ENCODE measurements at regions not wholly inside any gene's neighbourhood (a gene's known extent, or its start where the extent isn't known, plus 50 kb on each side); places are given as distances from the start of the nearest gene placed in this dataset.

DNA sequence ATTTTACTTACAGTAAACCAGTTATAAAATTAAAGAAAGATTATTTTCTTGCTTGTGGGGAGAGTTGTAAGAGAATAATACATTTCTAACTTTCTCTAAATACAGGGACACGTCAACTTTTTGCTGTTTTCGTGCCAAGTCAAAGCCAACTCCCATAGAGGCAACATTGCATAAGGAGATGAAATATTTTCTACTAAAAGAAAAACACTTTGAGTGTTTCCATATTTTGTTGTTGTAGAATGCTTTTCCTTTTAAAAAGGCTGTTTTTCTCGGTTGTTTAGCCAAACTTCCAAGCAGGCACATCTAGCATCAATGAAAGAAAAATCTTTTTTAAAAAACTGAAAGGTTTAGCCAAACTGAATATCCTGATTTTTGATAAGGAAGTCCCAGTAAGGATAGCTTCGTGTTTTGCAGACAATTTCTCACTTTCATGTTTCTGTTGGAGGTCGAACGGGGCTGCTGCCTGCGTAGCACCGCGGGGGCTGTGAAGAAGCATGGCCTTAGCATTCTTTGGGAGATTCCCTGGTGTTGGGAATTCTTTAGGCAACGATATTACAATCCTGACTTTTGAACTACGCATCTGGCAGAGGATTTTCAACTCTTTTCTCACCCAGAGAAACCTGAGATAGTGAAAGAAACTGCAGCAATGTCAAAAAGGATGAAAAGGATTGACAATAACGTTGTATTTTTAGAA lies 108.1 kb upstream of the FBXL7 start:
- TF ChIP-seq GATA2 (IDR thresholded peaks at IDR 0.05; ENCODE audit: low read depth, low read length): no peak
- no peak for TF ChIP-seq GATA3 (IDR thresholded peaks at IDR 0.05; ENCODE audit: low read depth, low read length)

DNA sequence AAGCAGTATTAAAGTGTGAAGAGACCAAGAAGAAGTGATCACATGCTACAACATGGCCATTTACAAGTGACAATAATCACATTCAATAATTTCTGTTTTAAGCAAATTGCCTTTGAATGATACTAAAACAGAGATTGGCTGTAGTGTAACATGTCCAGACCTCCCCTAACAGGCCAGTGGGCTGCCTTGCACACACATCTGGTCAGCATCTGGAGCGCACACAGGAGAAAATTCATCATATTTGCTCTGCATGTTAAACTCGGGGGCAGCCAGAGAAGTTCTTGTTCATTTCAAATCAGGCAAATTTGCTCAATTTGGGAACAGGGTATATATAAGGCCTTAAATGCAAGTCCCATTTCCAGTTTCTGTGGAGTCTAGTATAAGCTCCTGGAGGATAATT lies 111.1 kb upstream of the FBXL7 start:
- TF ChIP-seq GATA2 (IDR thresholded peaks at IDR 0.05; ENCODE audit: low read depth, low read length) (no peak), GATA3 (IDR thresholded peaks at IDR 0.05; ENCODE audit: low read depth, low read length) (no peak)

- no peak for TF ChIP-seq GATA2 (IDR thresholded peaks at IDR 0.05; ENCODE audit: low read depth, low read length)
- no peak for TF ChIP-seq GATA3 (IDR thresholded peaks at IDR 0.05; ENCODE audit: low read depth, low read length)
Observed at GRCh38 chr5:15387931-15388524, 112.0 kb upstream of the FBXL7 start.

DNA sequence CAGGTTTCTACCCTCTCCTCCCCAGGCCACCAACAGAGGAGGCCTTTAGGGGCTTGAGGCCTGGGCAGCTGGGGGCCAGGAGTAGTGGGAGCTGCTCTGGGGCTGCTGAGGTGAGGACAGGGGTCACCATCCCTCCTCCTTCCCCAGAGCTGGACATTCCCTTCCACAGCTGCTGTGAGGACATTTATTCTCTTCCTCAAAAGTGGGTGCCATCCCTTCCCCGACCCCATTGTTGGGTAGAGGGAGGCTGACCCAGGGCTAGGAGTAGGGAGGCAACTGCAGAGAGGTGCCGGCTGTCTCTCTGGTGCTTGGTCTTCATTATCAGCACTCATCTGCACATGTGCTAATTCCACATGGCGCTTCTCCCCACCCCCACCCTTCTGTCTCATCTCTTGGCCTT lies 113.9 kb upstream of the FBXL7 start:
- no peak for TF ChIP-seq GATA2 (IDR thresholded peaks at IDR 0.05; ENCODE audit: low read depth, low read length)
- TF ChIP-seq GATA3 (IDR thresholded peaks at IDR 0.05; ENCODE audit: low read depth, low read length): no peak

- TF ChIP-seq GATA3 (IDR thresholded peaks at IDR 0.05; ENCODE audit: low read depth, low read length) (no peak), GATA2 (IDR thresholded peaks at IDR 0.05; ENCODE audit: low read depth, low read length) (no peak)
Observed at GRCh38 chr5:15385553-15385952, 114.4 kb upstream of the FBXL7 start.

DNA sequence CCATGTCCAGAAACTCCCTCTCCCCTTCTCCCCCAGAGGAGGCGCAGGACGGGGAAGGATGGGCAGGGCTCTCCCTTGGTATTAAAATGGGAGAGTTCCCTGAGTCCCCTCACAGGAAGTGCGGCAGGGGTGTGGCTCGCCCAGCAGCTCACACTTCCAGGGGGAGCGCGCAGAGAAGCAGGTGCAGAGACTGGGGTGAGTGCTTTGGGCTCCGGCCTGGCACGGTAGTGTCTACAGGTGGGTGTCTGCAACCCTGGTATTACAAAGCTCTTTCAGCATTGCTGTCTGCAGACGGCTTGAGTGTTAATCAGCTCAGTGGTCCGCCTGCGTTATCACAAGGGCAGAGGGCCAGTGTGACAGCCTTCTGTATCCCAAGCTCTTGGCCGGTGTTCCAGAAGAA lies 114.9 kb upstream of the FBXL7 start:
- TF ChIP-seq GATA2 (IDR thresholded peaks at IDR 0.05; ENCODE audit: low read depth, low read length): no peak

DNA sequence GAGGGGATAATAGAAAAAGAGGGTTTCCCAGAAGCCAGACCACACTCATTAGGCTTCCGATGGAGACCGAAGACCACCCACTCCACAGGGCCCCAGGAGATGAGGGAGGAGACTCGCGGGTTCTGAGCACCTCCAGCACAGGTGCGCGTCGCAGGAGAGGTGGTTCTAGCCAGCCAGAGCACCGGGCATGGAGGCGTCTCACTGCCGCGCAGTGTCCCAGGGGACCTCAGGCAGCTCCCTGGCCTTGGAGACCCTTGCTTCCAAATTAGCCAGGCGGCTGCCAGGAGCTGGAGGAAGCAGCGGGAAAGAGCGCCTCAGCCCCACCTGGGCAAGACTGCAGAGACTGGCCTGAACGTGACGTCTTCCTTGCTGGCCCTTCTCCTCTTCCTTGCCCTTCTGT lies 115.4 kb upstream of the FBXL7 start:
- TF ChIP-seq GATA2 (IDR thresholded peaks at IDR 0.05; ENCODE audit: low read depth, low read length): no peak
- TF ChIP-seq GATA3 (IDR thresholded peaks at IDR 0.05; ENCODE audit: low read depth, low read length): no peak

DNA sequence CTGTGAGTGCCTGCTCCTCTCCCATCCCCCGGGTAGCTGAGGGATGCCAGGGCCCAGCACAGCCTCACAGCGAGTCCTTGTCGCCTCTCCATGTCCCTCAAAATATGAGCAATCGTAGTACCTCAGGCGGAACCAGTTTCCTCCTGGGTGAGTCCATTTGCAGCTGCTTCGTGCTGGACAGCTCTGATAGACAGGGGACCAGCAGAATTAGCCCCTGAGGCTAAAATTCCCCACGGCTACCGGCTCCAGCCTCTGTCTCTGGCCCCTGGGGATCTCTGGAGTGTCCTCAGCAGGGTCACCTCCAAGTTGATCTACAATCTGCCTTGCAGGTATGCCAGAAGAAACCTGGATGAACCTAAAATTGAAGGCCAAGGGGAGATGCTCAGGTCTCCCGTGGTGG lies 115.8 kb upstream of the FBXL7 start:
- TF ChIP-seq GATA3 (IDR thresholded peaks at IDR 0.05; ENCODE audit: low read depth, low read length) (no peak), GATA2 (IDR thresholded peaks at IDR 0.05; ENCODE audit: low read depth, low read length) (no peak)

DNA sequence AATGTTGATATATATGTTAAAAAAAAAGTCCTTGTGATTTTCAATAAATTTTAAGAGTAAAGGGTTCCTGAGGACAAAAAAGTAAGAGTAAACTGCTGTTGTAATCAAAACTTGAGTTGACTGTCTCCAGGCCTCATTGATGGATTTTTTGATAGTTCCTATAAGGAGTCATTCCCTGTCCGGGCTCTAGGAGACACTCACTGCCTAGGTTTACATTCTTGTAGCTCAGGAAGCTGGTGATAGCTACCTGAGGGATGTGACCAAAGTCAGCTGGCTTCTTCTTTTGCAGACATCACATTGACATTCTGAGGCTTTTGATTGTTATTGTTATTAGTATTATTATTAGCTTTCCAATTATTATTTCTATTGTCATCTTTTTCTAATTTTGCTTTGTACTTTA lies 116.5 kb upstream of the FBXL7 start:
- TF ChIP-seq GATA2 (IDR thresholded peaks at IDR 0.05; ENCODE audit: low read depth, low read length) (no peak), GATA3 (IDR thresholded peaks at IDR 0.05; ENCODE audit: low read depth, low read length) (no peak)

DNA sequence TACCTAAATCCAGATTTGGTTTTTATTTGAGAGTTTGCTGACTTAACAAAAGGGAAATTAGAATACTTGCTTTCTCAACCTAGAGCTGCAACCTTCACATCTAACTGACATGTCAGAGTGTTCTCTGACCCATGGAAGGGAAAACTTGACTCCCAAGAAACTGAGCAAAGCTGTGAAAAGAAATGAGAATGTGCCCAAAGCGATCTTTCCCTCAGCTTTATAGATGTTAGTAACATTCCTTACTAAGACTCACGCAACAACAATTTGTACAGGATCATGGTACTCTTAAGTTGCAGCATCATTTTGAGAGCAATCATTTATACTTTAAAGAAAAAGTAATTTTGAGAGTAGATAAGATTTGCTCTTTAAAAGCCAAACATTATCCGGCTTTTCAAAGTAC lies 117.0 kb upstream of the FBXL7 start:
- TF ChIP-seq GATA2 (IDR thresholded peaks at IDR 0.05; ENCODE audit: low read depth, low read length) (no peak), GATA3 (IDR thresholded peaks at IDR 0.05; ENCODE audit: low read depth, low read length) (no peak)

DNA sequence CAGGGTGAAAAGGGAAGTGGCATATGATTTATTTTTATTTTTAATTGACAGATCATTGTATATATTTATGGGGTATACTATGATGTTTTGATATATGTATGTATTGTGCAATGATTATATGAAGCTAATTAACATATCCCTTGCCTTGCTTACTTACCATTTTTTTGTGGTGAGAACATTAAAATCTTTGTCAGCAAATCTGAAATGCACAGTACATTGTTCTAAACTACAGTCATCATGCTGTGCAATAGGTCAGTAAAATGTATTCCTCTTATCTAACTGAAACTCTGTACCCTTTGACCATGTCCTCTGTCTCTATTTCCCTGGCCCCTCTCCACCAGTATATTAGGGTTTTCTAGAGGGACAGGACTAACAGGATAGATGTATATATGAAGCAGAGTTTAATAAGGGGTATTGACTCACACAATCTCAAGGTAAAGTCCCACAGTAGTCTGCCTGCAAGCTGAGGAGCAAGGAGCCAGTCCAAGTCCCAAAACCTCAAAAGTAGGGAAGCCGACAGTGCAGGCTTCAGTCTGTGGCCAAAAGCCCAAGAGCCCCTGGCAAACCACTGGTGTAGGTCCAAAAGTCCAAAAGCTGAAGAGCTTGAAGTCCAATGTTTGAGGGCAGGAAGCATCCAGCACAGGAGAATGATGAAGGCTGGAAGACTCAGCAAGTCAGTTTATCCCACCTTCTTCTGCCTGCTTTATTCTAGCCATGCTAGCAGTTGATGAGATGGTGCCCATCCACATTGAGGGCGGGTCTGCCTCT lies 122.2 kb upstream of the FBXL7 start:
- no peak for TF ChIP-seq GATA2 (IDR thresholded peaks at IDR 0.05; ENCODE audit: low read depth, low read length)
- TF ChIP-seq GATA3 (IDR thresholded peaks at IDR 0.05; ENCODE audit: low read depth, low read length): no peak

GRCh38 chr5:15376803-15377202 lies 123.2 kb upstream of the FBXL7 start:
- TF ChIP-seq GATA2 (IDR thresholded peaks at IDR 0.05; ENCODE audit: low read depth, low read length): no peak
- TF ChIP-seq GATA3 (IDR thresholded peaks at IDR 0.05; ENCODE audit: low read depth, low read length): no peak

DNA sequence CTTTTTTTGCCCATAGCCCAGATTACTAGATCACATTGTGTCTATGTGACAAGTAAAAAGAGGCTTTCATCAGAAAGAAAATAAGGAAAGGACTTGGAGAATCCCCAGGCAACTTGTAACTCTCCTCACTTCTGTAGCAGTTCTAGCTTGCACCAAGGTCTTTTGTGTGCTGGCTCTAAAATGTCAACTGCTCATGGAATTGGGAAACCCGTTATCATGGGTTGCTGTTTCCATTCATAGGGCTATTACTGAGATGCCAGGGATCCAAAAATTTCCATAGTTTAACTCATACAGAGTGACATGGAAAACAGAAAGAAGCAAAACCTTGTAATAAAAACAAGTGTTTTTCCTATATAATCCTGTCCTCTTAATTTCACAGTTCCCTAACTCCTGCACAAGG lies 123.9 kb upstream of the FBXL7 start:
- TF ChIP-seq GATA2 (IDR thresholded peaks at IDR 0.05; ENCODE audit: low read depth, low read length): no peak
- no peak for TF ChIP-seq GATA3 (IDR thresholded peaks at IDR 0.05; ENCODE audit: low read depth, low read length)

DNA sequence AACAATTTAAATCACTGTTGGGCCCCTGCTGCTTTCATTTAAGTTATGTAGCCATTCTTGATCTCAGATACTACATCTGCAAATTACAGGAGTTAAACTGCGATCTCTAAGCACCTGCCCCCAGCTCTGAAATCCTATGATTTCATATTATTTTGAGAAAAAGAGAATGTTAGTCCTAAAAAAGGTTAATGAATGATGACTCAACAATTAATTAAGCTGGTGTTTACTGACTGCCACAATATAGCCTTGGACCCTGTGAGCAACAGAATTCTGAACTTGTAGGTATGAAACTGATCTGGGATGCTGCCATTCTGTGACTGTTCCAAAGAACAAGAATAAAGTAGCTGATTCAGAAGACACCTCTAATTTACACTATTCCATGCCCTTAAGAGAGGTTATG lies 124.4 kb upstream of the FBXL7 start:
- TF ChIP-seq GATA3 (IDR thresholded peaks at IDR 0.05; ENCODE audit: low read depth, low read length) (no peak), GATA2 (IDR thresholded peaks at IDR 0.05; ENCODE audit: low read depth, low read length) (no peak)

DNA sequence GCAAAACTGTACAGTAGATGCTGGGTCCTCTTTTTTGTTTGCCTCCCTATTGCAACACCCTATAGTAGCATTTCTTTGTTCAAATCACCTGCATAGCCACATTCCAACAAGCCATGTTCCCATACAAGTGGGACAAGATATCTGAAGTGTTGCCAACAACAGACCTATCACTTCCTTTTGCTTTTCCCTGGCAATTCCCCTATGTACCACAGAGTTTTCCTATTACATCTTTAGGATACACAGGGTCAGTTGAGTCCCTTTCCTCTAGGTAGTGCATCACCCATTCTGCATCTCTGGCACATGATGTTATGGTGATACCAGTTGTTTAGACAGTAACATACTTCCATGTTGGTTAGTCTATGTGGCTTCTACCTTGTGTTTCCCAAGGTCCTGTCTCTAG lies 125.1 kb upstream of the FBXL7 start:
- TF ChIP-seq GATA3 (IDR thresholded peaks at IDR 0.05; ENCODE audit: low read depth, low read length): no peak
- TF ChIP-seq GATA2 (IDR thresholded peaks at IDR 0.05; ENCODE audit: low read depth, low read length): no peak
